ENCODE measurements at regions not wholly inside any gene's neighbourhood (a gene's known extent, or its start where the extent isn't known, plus 50 kb on each side); places are given as distances from the start of the nearest gene placed in this dataset.

DNA sequence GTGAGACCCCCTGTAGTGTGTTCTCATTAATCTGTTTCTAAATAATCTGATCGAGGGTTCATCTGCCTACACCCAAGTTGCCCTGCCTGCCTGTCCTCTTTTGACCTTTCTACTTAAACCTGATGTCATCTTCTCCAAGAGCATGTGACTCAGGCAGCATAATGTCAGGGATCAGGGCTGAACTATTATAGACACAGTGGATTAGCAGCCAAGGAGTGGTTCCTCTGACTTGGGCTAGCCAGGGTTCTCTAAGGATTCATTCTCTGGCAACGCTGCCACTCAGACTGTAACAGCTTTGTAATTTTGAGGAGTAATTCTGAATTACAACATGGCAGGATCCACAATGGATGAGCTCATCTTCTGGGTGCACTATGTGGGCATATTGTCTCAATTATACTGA lies 124.0 kb downstream of the MDH1 start (continued):
- no peak for TF ChIP-seq SIX5 (IDR thresholded peaks at IDR 0.05; ENCODE audit: low read depth, low read length, severe bottlenecking)

- DNase-seq (ENCODE audit: low read depth, low spot score): no peak
- intact Hi-C loops (cut with micrococcal nuclease; ENCODE audit: unreplicated experiment): no loop called here
- Histone ChIP-seq H3K9ac (ENCODE audit: control insufficient read depth, insufficient read depth, low read length) (no peak overlapping the region), H3K9me3 (replicated peaks; ENCODE audit: control insufficient read depth, insufficient read depth, low read length) (no peaks in the 10 kb centered on the region), H4K20me1 (ENCODE audit: control insufficient read depth, insufficient read depth) (no peaks in the 10 kb centered on the region), H2AFZ (ENCODE audit: control insufficient read depth, low read depth, low read length) (no peak overlapping the region), H3K4me3 (no peak overlapping the region), H3K4me1 (ENCODE audit: control insufficient read depth, insufficient read depth, low read length) (no peaks in the 10 kb centered on the region), H3K36me3 (ENCODE audit: control insufficient read depth in 2 of 2, insufficient read depth in 2 of 2, low read length in 1 of 2) (no peaks in the 10 kb centered on the region), H3K4me2 (ENCODE audit: control insufficient read depth, insufficient read depth) (no peak overlapping the region), H3K27ac (ENCODE audit: control insufficient read depth, insufficient read depth) (no peak overlapping the region), H3K79me2 (ENCODE audit: control insufficient read depth, insufficient read depth, low read length) (no peaks in the 10 kb centered on the region), H3K27me3 (replicated peaks in 1 of 2; ENCODE audit: control insufficient read depth in 2 of 2, insufficient read depth in 2 of 2, low read length in 1 of 2) (no peaks in the 10 kb centered on the region)
- RAD21 ChIA-PET (ENCODE audit: unreplicated experiment): no interaction called here
- CTCF ChIA-PET: interaction anchor here (2.4 kb wide), 1 partner anchor 17 kb away, joined by 10 read pairs; no protein-coding TSS in a partner anchor
- 24% methylated on average over 2 of the region's 2 CpGs for WGBS (ENCODE audit: insufficient coverage, insufficient replicate concordance, low lambda C conversion rate, missing lambda C conversion rate)
- in situ Hi-C loops (cut with MboI): no loop called here
- SMC1A ChIA-PET (ENCODE audit: uncharacterized antibody, unreplicated experiment): no interaction called here
- POLR2A ChIA-PET: no interaction called here
- no TSS peak for BruUV-seq (replicated peaks)
- no peak for ATAC-seq
- no peak for FAIRE-seq
- TF ChIP-seq, protein P1, sequence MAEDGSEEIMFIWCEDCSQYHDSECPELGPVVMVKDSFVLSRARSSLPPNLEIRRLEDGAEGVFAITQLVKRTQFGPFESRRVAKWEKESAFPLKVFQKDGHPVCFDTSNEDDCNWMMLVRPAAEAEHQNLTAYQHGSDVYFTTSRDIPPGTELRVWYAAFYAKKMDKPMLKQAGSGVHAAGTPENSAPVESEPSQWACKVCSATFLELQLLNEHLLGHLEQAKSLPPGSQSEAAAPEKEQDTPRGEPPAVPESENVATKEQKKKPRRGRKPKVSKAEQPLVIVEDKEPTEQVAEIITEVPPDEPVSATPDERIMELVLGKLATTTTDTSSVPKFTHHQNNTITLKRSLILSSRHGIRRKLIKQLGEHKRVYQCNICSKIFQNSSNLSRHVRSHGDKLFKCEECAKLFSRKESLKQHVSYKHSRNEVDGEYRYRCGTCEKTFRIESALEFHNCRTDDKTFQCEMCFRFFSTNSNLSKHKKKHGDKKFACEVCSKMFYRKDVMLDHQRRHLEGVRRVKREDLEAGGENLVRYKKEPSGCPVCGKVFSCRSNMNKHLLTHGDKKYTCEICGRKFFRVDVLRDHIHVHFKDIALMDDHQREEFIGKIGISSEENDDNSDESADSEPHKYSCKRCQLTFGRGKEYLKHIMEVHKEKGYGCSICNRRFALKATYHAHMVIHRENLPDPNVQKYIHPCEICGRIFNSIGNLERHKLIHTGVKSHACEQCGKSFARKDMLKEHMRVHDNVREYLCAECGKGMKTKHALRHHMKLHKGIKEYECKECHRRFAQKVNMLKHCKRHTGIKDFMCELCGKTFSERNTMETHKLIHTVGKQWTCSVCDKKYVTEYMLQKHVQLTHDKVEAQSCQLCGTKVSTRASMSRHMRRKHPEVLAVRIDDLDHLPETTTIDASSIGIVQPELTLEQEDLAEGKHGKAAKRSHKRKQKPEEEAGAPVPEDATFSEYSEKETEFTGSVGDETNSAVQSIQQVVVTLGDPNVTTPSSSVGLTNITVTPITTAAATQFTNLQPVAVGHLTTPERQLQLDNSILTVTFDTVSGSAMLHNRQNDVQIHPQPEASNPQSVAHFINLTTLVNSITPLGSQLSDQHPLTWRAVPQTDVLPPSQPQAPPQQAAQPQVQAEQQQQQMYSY (CRISPR knock-in tag; IDR thresholded peaks at IDR 0.05): no peak
- TF ChIP-seq HDGF (IDR thresholded peaks at IDR 0.05) (no peak), KDM1A (IDR thresholded peaks at IDR 0.05; ENCODE audit: borderline replicate concordance) (no peak), ZBTB33 (IDR thresholded peaks at IDR 0.05) (no peak), CHD4 (IDR thresholded peaks at IDR 0.05) (no peak), RAD21 (IDR thresholded peaks at IDR 0.05; ENCODE audit: insufficient read depth, low read depth, low read length) (no peak), CBX5 (IDR thresholded peaks at IDR 0.05; ENCODE audit: low read depth) (no peak), SMAD1 (IDR thresholded peaks at IDR 0.05; ENCODE audit: low read depth, partially characterized antibody) (no peak), FOS (IDR thresholded peaks at IDR 0.05; ENCODE audit: borderline replicate concordance, extremely low read depth, insufficient read length) (no peak), ZBTB40 (IDR thresholded peaks at IDR 0.05; ENCODE audit: borderline replicate concordance) (no peak), JUNB (IDR thresholded peaks at IDR 0.05) (no peak)
- TF ChIP-seq, protein P2, sequence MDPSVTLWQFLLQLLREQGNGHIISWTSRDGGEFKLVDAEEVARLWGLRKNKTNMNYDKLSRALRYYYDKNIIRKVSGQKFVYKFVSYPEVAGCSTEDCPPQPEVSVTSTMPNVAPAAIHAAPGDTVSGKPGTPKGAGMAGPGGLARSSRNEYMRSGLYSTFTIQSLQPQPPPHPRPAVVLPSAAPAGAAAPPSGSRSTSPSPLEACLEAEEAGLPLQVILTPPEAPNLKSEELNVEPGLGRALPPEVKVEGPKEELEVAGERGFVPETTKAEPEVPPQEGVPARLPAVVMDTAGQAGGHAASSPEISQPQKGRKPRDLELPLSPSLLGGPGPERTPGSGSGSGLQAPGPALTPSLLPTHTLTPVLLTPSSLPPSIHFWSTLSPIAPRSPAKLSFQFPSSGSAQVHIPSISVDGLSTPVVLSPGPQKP (IDR thresholded peaks at IDR 0.05; ENCODE audit: low read depth, low read length): no peak
Measured at GRCh38 chr2:63716146-63716545, 125.5 kb upstream of the UGP2 start.

Measured in GM12878 (cell line).